H1 (cell line): ENCODE measurements at regions not wholly inside any gene's neighbourhood (a gene's known extent, or its start where the extent isn't known, plus 50 kb on each side); places are given as distances from the start of the nearest gene placed in this dataset.

Experiments
- CTCF ChIA-PET: fragments of 300-600 bp; sonication (Branson Sonifier 250); formaldehyde crosslinking; loops from one replicate; lab custom pipeline; 2021; ENCODE audit not compliant: partially characterized antibody; lab: Charles Lee
- POLR2A ChIA-PET: fragments of 300-600 bp; sonication (Branson Sonifier 250); formaldehyde crosslinking; loops from one replicate; lab custom pipeline; 2021; ENCODE audit warnings: inconsistent platforms; ENCODE audit not compliant: partially characterized antibody; lab: Charles Lee
- DNase-seq, 2 experiments: peaks; one replicate each; pipeline versions ENCODE4 v3.0.0 to v3.0.0-alpha.2; 2010 to 2022; ENCODE audit warnings: low spot score in 2 of 2, low read depth in 1 of 2, mixed read lengths in 1 of 2
- FAIRE-seq: peaks from 2 replicates; lab custom pipeline; 2011; peaks lifted over from hg19 to GRCh38; lab: Jason Lieb, UNC
- H2AFZ ChIP-seq: 2 replicates; pipeline ENCODE4 v1.8.1; 2012; ENCODE audit warnings: low read length, inconsistent platforms
- H2AK5ac ChIP-seq: 2 replicates; pipeline ENCODE4 v1.6.1; 2013; ENCODE audit warnings: low read depth, low read length
- H2BK120ac ChIP-seq: replicated peaks from 2 replicates; pipeline ENCODE3; 2013; ENCODE audit warnings: low read depth, low read length, inconsistent platforms
- H2BK12ac ChIP-seq: 2 replicates; pipeline ENCODE4 v1.6.1; 2013; ENCODE audit warnings: low read depth, low read length
- H2BK15ac ChIP-seq: 2 replicates; pipeline ENCODE4 v1.6.1; 2013; ENCODE audit warnings: low read length
- H2BK20ac ChIP-seq: 2 replicates; pipeline ENCODE4 v1.6.1; 2013; ENCODE audit warnings: low read length
- H2BK5ac ChIP-seq: 2 replicates; pipeline ENCODE4 v1.6.1; 2013; ENCODE audit warnings: low read depth, low read length
- H3K14ac ChIP-seq: 2 replicates; pipeline ENCODE4 v1.6.1; 2013; ENCODE audit warnings: inconsistent platforms; ENCODE audit not compliant: insufficient read length
- H3K18ac ChIP-seq: 2 replicates; pipeline ENCODE4 v1.6.1; 2013; ENCODE audit warnings: low read length; ENCODE audit errors: extremely low read depth
- H3K23ac ChIP-seq: 2 replicates; pipeline ENCODE4 v1.6.1; 2013; ENCODE audit warnings: inconsistent platforms; ENCODE audit not compliant: insufficient read length
- H3K23me2 ChIP-seq: 2 replicates; pipeline ENCODE4 v1.6.1; 2013; ENCODE audit warnings: low read depth, low read length
- H3K27ac ChIP-seq: 2 replicates; pipeline ENCODE4 v1.6.1; 2011; ENCODE audit warnings: low read depth, low read length, inconsistent platforms
- H3K27me3 ChIP-seq, 4 experiments: replicated peaks in 1 of 4; 1 replicate in 1 of 4; 2 replicates in 3 of 4; pipeline versions ENCODE4 v1.6.1 to v1.8.1; 2011 to 2013; ENCODE audit warnings: low read length in 3 of 4, mild to moderate bottlenecking in 3 of 4, inconsistent platforms in 2 of 4, mixed read lengths in 2 of 4, moderate library complexity in 1 of 4; ENCODE audit not compliant: control insufficient read depth in 3 of 4, insufficient read depth in 3 of 4; ENCODE audit errors: extremely low read depth in 1 of 4
- H3K36me3 ChIP-seq, 4 experiments: 2 replicates each; pipeline versions ENCODE4 v1.6.1 to v1.8.1; 2011 to 2013; ENCODE audit warnings: mild to moderate bottlenecking in 4 of 4, low read length in 3 of 4, moderate library complexity in 2 of 4, control low read depth in 1 of 4, inconsistent platforms in 1 of 4; ENCODE audit not compliant: insufficient read depth in 4 of 4, control insufficient read depth in 2 of 4
- H3K4ac ChIP-seq: replicated peaks from 2 replicates; pipeline ENCODE3; 2013; ENCODE audit warnings: low read length, low read depth, mixed read lengths, inconsistent platforms; ENCODE audit not compliant: insufficient read length
- H3K4me1 ChIP-seq, 4 experiments: replicated peaks in 1 of 4; 1 replicate in 1 of 4; 2 replicates in 3 of 4; pipeline versions ENCODE4 v1.6.1 to v1.8.1; 2011 to 2013; ENCODE audit warnings: low read length in 3 of 4, inconsistent platforms in 2 of 4, mixed read lengths in 1 of 4; ENCODE audit not compliant: insufficient read depth in 4 of 4, control insufficient read depth in 3 of 4
- H3K4me2 ChIP-seq, 2 experiments: 2 replicates each; pipeline versions ENCODE4 v1.6.1 to v1.8.1; 2011 to 2013; ENCODE audit warnings: low read depth in 2 of 2, low read length in 2 of 2, control low read depth in 1 of 2, inconsistent platforms in 1 of 2, mild to moderate bottlenecking in 1 of 2; ENCODE audit not compliant: insufficient read depth in 1 of 2
- H3K4me3 ChIP-seq, 4 experiments: fragments of 200-600, 300-600 bp in 1 of 4; sonication (generic), shearing (Covaris generic), sonication (Bioruptor Twin) in 1 of 4; 2 replicates each; pipeline versions ENCODE4 v1.5.1 to v1.8.1; 2011 to 2016; ENCODE audit warnings: low read length in 4 of 4, low read depth in 3 of 4, control low read depth in 2 of 4, inconsistent platforms in 2 of 4, mild to moderate bottlenecking in 2 of 4, mixed read lengths in 1 of 4, moderate library complexity in 1 of 4; ENCODE audit not compliant: insufficient read depth in 2 of 4; ENCODE audit errors: extremely low read depth in 1 of 4
- H3K56ac ChIP-seq: replicated peaks from 2 replicates; pipeline ENCODE3; 2013; ENCODE audit warnings: low read depth, mild to moderate bottlenecking, mixed read lengths, low read length, inconsistent platforms; ENCODE audit not compliant: insufficient read length
- H3K79me1 ChIP-seq: 2 replicates; pipeline ENCODE4 v1.6.1; 2013; ENCODE audit warnings: low read depth, low read length, control low read depth
- H3K79me2 ChIP-seq, 2 experiments: 2 replicates each; pipeline versions ENCODE4 v1.6.1 to v1.8.1; 2012 to 2013; ENCODE audit warnings: low read length in 2 of 2, mild to moderate bottlenecking in 2 of 2, inconsistent platforms in 1 of 2; ENCODE audit not compliant: insufficient read depth in 2 of 2, control insufficient read depth in 1 of 2
- H3K9ac ChIP-seq, 4 experiments: replicated peaks in 1 of 4; 1 replicate in 1 of 4; 2 replicates in 3 of 4; pipeline versions ENCODE4 v1.6.1 to v1.8.1; 2011 to 2013; ENCODE audit warnings: low read depth in 3 of 4, low read length in 3 of 4, control low read depth in 2 of 4, mild to moderate bottlenecking in 2 of 4, moderate library complexity in 2 of 4, inconsistent platforms in 1 of 4; ENCODE audit errors: extremely low read depth in 1 of 4
- H3K9me3 ChIP-seq, 2 experiments: 2 replicates each; pipeline versions ENCODE4 v1.6.1 to v1.8.1; 2012 to 2013; ENCODE audit warnings: mild to moderate bottlenecking in 2 of 2, moderate library complexity in 2 of 2, control low read depth in 1 of 2, inconsistent platforms in 1 of 2, low read depth in 1 of 2, low read length in 1 of 2, mixed read lengths in 1 of 2; ENCODE audit not compliant: insufficient read depth in 2 of 2
- H4K20me1 ChIP-seq, 2 experiments: replicated peaks in 1 of 2; 2 replicates each; pipeline versions ENCODE3 to v1.8.1; 2011 to 2013; ENCODE audit warnings: inconsistent platforms in 2 of 2, low read length in 2 of 2, mild to moderate bottlenecking in 1 of 2; ENCODE audit not compliant: insufficient read depth in 2 of 2, control insufficient read depth in 1 of 2
- H4K5ac ChIP-seq: 2 replicates; pipeline ENCODE4 v1.6.1; 2013; ENCODE audit warnings: low read length, low read depth, mixed read lengths, inconsistent platforms; ENCODE audit not compliant: insufficient read length
- H4K8ac ChIP-seq: 2 replicates; pipeline ENCODE4 v1.8.0; 2013; ENCODE audit warnings: mild to moderate bottlenecking, moderate library complexity, low read length, inconsistent platforms; ENCODE audit not compliant: insufficient read depth; ENCODE audit errors: extremely low read depth
- H4K91ac ChIP-seq: replicated peaks from 2 replicates; pipeline ENCODE3; 2013; ENCODE audit warnings: low read length, mixed read lengths, inconsistent platforms; ENCODE audit not compliant: insufficient read length
- BRCA1 ChIP-seq: IDR thresholded peaks from 2 replicates; pipeline ENCODE4 v1.6.1; 2012; ENCODE audit warnings: low read depth, low read length, improper control_type of control experiment
- CHD2 ChIP-seq: IDR thresholded peaks from 2 replicates; pipeline ENCODE4 v1.6.1; 2012; ENCODE audit warnings: low read length, improper control_type of control experiment
- EZH2 ChIP-seq: fragments of 200-600 bp; sonication (generic); IDR thresholded peaks from 2 replicates; pipeline ENCODE4 v1.7.1; 2012; ENCODE audit warnings: low read depth, mild to moderate bottlenecking, moderate library complexity, low read length, inconsistent platforms; ENCODE audit not compliant: severe bottlenecking
- GTF2F1 ChIP-seq: IDR thresholded peaks from 2 replicates; pipeline ENCODE4 v1.6.1; 2012; ENCODE audit warnings: low read depth, low read length, improper control_type of control experiment, borderline replicate concordance
- HDAC2 ChIP-seq, 2 experiments: fragments of 300-600 bp in 1 of 2; sonication (generic) in 1 of 2; IDR thresholded peaks; 2 replicates each; pipeline ENCODE4 v1.6.1; 2011 to 2012; ENCODE audit warnings: low read depth in 2 of 2, low read length in 2 of 2, mild to moderate bottlenecking in 2 of 2, moderate library complexity in 2 of 2, borderline replicate concordance in 1 of 2, inconsistent platforms in 1 of 2
- HDAC6 ChIP-seq: IDR thresholded peaks from one replicate; pipeline ENCODE4 v1.7.1; 2012; ENCODE audit warnings: low read depth, mild to moderate bottlenecking, inconsistent platforms, low read length, moderate library complexity
- NRF1 ChIP-seq: IDR thresholded peaks from 2 replicates; pipeline ENCODE4 v1.6.1; 2011; ENCODE audit warnings: mild to moderate bottlenecking, low read depth, low read length, improper control_type of control experiment
- RAD21 ChIP-seq, 2 experiments: IDR thresholded peaks in 1 of 2; conservative IDR thresholded peaks in 1 of 2; 2 replicates each; pipeline ENCODE4 v1.6.1; 2011; ENCODE audit warnings: low read depth in 2 of 2, low read length in 2 of 2, improper control_type of control experiment in 1 of 2, inconsistent platforms in 1 of 2, mild to moderate bottlenecking in 1 of 2, moderate library complexity in 1 of 2
- RXRA ChIP-seq: IDR thresholded peaks from 2 replicates; pipeline ENCODE4 v1.6.1; 2011; ENCODE audit warnings: low read depth, mild to moderate bottlenecking, low read length, moderate library complexity; ENCODE audit not compliant: insufficient read depth
- TBP ChIP-seq: IDR thresholded peaks from 2 replicates; pipeline ENCODE4 v1.6.1; 2011; ENCODE audit warnings: low read depth, low read length, improper control_type of control experiment
- TCF12 ChIP-seq: IDR thresholded peaks from 2 replicates; pipeline ENCODE4 v1.6.1; 2011; ENCODE audit warnings: low read depth, mild to moderate bottlenecking, low read length
- TEAD4 ChIP-seq: IDR thresholded peaks from 2 replicates; pipeline ENCODE4 v1.6.1; 2012; ENCODE audit warnings: low read depth, low read length, inconsistent platforms, mixed read lengths
- WGBS, 2 experiments: shearing (Covaris generic) in 1 of 2; methylation state at CpG; one replicate each; pipeline versions ENCODE4 v1.1.6 to v1.1.7; 2013 to 2015; ENCODE audit warnings: low lambda C conversion rate in 2 of 2, mixed read lengths in 2 of 2, inconsistent platforms in 1 of 2, low coverage in 1 of 2, missing lambda C conversion rate in 1 of 2; ENCODE audit not compliant: insufficient replicate concordance in 2 of 2, insufficient coverage in 1 of 2, insufficient read length in 1 of 2; ENCODE audit errors: extremely low coverage in 1 of 2, missing lambda C conversion rate in 1 of 2; 5-methylcytosine and 5-hydroxymethylcytosine counted together

GRCh38 chr10:69730251-69731156 is 71.2 kb upstream of the COL13A1 start:
- no peaks in the 10 kb centered on the region for H3K79me1 ChIP-seq
- no peaks in the 10 kb centered on the region for H3K23me2 ChIP-seq
- H2AFZ ChIP-seq, result no peak overlapping the region
- no peak overlapping the region for H3K27ac ChIP-seq
- H3K9ac ChIP-seq, result no peak overlapping the region
- peaks cover 0 to 10% (median 5%) of the 10 kb centered on the region in 4 experiments; a peak in 4 of 7 replicates for H3K4me1 ChIP-seq
- no peak overlapping the region for H3K23ac ChIP-seq
- H2BK15ac ChIP-seq, result peak overlapping the region; percentile 90; the same call in 1 of the 2 replicates
- H2BK20ac ChIP-seq, result no peak overlapping the region
- no peaks in the 10 kb centered on the region for H3K27me3 ChIP-seq
- no peak overlapping the region for H3K4me3 ChIP-seq
- ChIA-PET CTCF (interaction anchor here (0.6 to 35.5 kb wide), 11 partner anchors 10 to 269 kb away, joined by 3 to 992 read pairs (median 5); no protein-coding TSS in a partner anchor), POLR2A (no interaction called here)
- no peak overlapping the region for H3K4ac ChIP-seq
- H4K5ac ChIP-seq, result no peak overlapping the region
- H2BK120ac ChIP-seq, result no peak overlapping the region
- H3K9me3 ChIP-seq, result 0 out of 4 replicates have a peak, but pooled peaks cover 0 to 2% of the 10 kb centered on the region in 2 experiments
- WGBS, 2 experiments, result 91% methylated on average over 16 of the region's 16 CpGs; no CpG with 5 or more reads in 1 of the 2 experiments
- H3K18ac ChIP-seq, result no peak overlapping the region
- DNase-seq, result no peak
- H3K79me2 ChIP-seq, result no peaks in the 10 kb centered on the region
- no peak overlapping the region for H2AK5ac ChIP-seq
- no peak overlapping the region for H3K14ac ChIP-seq
- H3K56ac ChIP-seq, result no peak overlapping the region
- no peak overlapping the region for H2BK5ac ChIP-seq
- no peak for FAIRE-seq
- H4K20me1 ChIP-seq, result peaks cover 0 to 2% of the 10 kb centered on the region in 2 experiments
- no peak overlapping the region for H2BK12ac ChIP-seq
- H3K36me3 ChIP-seq, result no peaks in the 10 kb centered on the region
- H4K91ac ChIP-seq, result peak overlapping the region; percentile 69
- H3K4me2 ChIP-seq, result no peak overlapping the region
- peak overlapping the region; percentile 19; the same call in 1 of the 2 replicates for H4K8ac ChIP-seq
- TF ChIP-seq TBP (no peak), GTF2F1 (no peak), NRF1 (no peak), TCF12 (no peak), HDAC6 (no peak), BRCA1 (no peak), RXRA (no peak), CHD2 (no peak), TEAD4 (no peak), HDAC2 (IDR thresholded peaks at IDR 0.05; ENCODE audit: borderline replicate concordance in 1 of 2, low read depth in 2 of 2, low read length in 2 of 2) (no peak), EZH2 (no peak), RAD21 (IDR thresholded peaks at IDR 0.05 in 1 of 2, conservative IDR thresholded peaks at IDR 0.05 in 1 of 2; ENCODE audit: low read depth in 2 of 2, low read length in 2 of 2) (no peak)
